Neuron (in vitro differentiated cells): ENCODE measurements at regions not wholly inside any gene's neighbourhood (a gene's known extent, or its start where the extent isn't known, plus 50 kb on each side); places are given as distances from the start of the nearest gene placed in this dataset.

Experiments
- H2AFZ ChIP-seq: one replicate; pipeline ENCODE4 v1.6.1; 2013; ENCODE audit warnings: low read depth, mild to moderate bottlenecking, inconsistent platforms, low read length, moderate library complexity
- H3K27me3 ChIP-seq: one replicate; pipeline ENCODE4 v1.6.1; 2013; ENCODE audit warnings: low read length; ENCODE audit not compliant: insufficient read depth
- H3K36me3 ChIP-seq: one replicate; pipeline ENCODE4 v1.6.1; 2013; ENCODE audit warnings: low read length; ENCODE audit not compliant: insufficient read depth
- H3K4me1 ChIP-seq: one replicate; pipeline ENCODE4 v1.6.1; 2013; ENCODE audit warnings: low read length; ENCODE audit not compliant: insufficient read depth
- H3K4me3 ChIP-seq: 2 replicates; pipeline ENCODE4 v1.5.1; 2013; ENCODE audit warnings: mild to moderate bottlenecking, low read length, moderate library complexity
- H3K9me3 ChIP-seq: one replicate; pipeline ENCODE4 v1.6.1; 2013; ENCODE audit warnings: low read length

GRCh38 chr18:30527226-30527625 lies 515.3 kb downstream of the DSC3 start:
- Histone ChIP-seq H3K4me1 (peaks cover 4% of the 10 kb centered on the region), H3K36me3 (no peaks in the 10 kb centered on the region), H3K9me3 (no peaks in the 10 kb centered on the region), H3K27me3 (no peaks in the 10 kb centered on the region), H2AFZ (no peak overlapping the region), H3K4me3 (no peak overlapping the region)

GRCh38 chr18:30522288-30522929 lies 520.1 kb downstream of the DSC3 start:
- no peak overlapping the region for H2AFZ ChIP-seq
- H3K36me3 ChIP-seq = no peaks in the 10 kb centered on the region
- peaks cover 4% of the 10 kb centered on the region for H3K4me1 ChIP-seq
- no peaks in the 10 kb centered on the region for H3K27me3 ChIP-seq
- no peak overlapping the region for H3K4me3 ChIP-seq
- H3K9me3 ChIP-seq = no peaks in the 10 kb centered on the region

- Histone ChIP-seq H3K27me3 (no peaks in the 10 kb centered on the region), H3K4me1 (no peaks in the 10 kb centered on the region), H2AFZ (no peak overlapping the region), H3K36me3 (no peaks in the 10 kb centered on the region), H3K9me3 (no peaks in the 10 kb centered on the region), H3K4me3 (no peak overlapping the region)
Measured at GRCh38 chr18:30514059-30514458, 528.5 kb downstream of the DSC3 start.

- Histone ChIP-seq H3K27me3 (no peaks in the 10 kb centered on the region), H3K4me3 (no peak overlapping the region), H3K36me3 (no peaks in the 10 kb centered on the region), H3K9me3 (no peaks in the 10 kb centered on the region), H3K4me1 (no peaks in the 10 kb centered on the region), H2AFZ (no peak overlapping the region)
Measured at GRCh38 chr18:30512872-30513271, 529.7 kb downstream of the DSC3 start.

- Histone ChIP-seq H2AFZ (no peak overlapping the region), H3K36me3 (no peaks in the 10 kb centered on the region), H3K9me3 (no peaks in the 10 kb centered on the region), H3K27me3 (no peaks in the 10 kb centered on the region), H3K4me1 (no peaks in the 10 kb centered on the region), H3K4me3 (no peak overlapping the region)
Measured at GRCh38 chr18:30510882-30511281, 531.7 kb downstream of the DSC3 start.

- no peak overlapping the region for H2AFZ ChIP-seq
- no peaks in the 10 kb centered on the region for H3K9me3 ChIP-seq
- no peaks in the 10 kb centered on the region for H3K36me3 ChIP-seq
- no peak overlapping the region for H3K4me3 ChIP-seq
- H3K27me3 ChIP-seq = no peaks in the 10 kb centered on the region
- H3K4me1 ChIP-seq = no peaks in the 10 kb centered on the region
Measured at GRCh38 chr18:30501594-30501993, 540.9 kb downstream of the DSC3 start.

- no peaks in the 10 kb centered on the region for H3K4me1 ChIP-seq
- no peak overlapping the region for H2AFZ ChIP-seq
- no peaks in the 10 kb centered on the region for H3K27me3 ChIP-seq
- no peaks in the 10 kb centered on the region for H3K36me3 ChIP-seq
- H3K4me3 ChIP-seq = no peak overlapping the region
- no peaks in the 10 kb centered on the region for H3K9me3 ChIP-seq
Measured at GRCh38 chr18:30500240-30500945, 542.1 kb downstream of the DSC3 start.

- no peak overlapping the region for H3K4me3 ChIP-seq
- no peaks in the 10 kb centered on the region for H3K27me3 ChIP-seq
- H3K36me3 ChIP-seq = no peaks in the 10 kb centered on the region
- H2AFZ ChIP-seq = no peak overlapping the region
- H3K4me1 ChIP-seq = no peaks in the 10 kb centered on the region
- H3K9me3 ChIP-seq = no peaks in the 10 kb centered on the region
Measured at GRCh38 chr18:30499721-30500120, 542.8 kb downstream of the DSC3 start.

- Histone ChIP-seq H2AFZ (no peak overlapping the region), H3K4me1 (no peaks in the 10 kb centered on the region), H3K4me3 (no peak overlapping the region), H3K27me3 (no peaks in the 10 kb centered on the region), H3K9me3 (no peaks in the 10 kb centered on the region), H3K36me3 (no peaks in the 10 kb centered on the region)
Measured at GRCh38 chr18:30492552-30493129, 549.9 kb downstream of the DSC3 start.

- H2AFZ ChIP-seq = no peak overlapping the region
- H3K4me1 ChIP-seq = no peaks in the 10 kb centered on the region
- no peaks in the 10 kb centered on the region for H3K27me3 ChIP-seq
- H3K9me3 ChIP-seq = no peaks in the 10 kb centered on the region
- no peak overlapping the region for H3K4me3 ChIP-seq
- H3K36me3 ChIP-seq = no peaks in the 10 kb centered on the region
Measured at GRCh38 chr18:30491815-30492551, 550.6 kb downstream of the DSC3 start.

GRCh38 chr18:30489890-30490643 lies 552.5 kb downstream of the DSC3 start:
- no peak overlapping the region for H2AFZ ChIP-seq
- no peak overlapping the region for H3K4me3 ChIP-seq
- no peaks in the 10 kb centered on the region for H3K36me3 ChIP-seq
- no peaks in the 10 kb centered on the region for H3K27me3 ChIP-seq
- H3K9me3 ChIP-seq = no peaks in the 10 kb centered on the region
- no peaks in the 10 kb centered on the region for H3K4me1 ChIP-seq

- Histone ChIP-seq H2AFZ (no peak overlapping the region), H3K4me1 (no peaks in the 10 kb centered on the region), H3K27me3 (no peaks in the 10 kb centered on the region), H3K4me3 (no peak overlapping the region), H3K36me3 (no peaks in the 10 kb centered on the region), H3K9me3 (no peaks in the 10 kb centered on the region)
Measured at GRCh38 chr18:30487962-30488361, 554.6 kb downstream of the DSC3 start.
